Esophagus muscularis mucosa (tissue), 4 donors: ENCODE measurements at regions not wholly inside any gene's neighbourhood (a gene's known extent, or its start where the extent isn't known, plus 50 kb on each side); places are given as distances from the start of the nearest gene placed in this dataset.

Experiments
- DNase-seq: peaks from one replicate; pipeline ENCODE4 v3.0.0-alpha.2; 2017; ENCODE audit errors: extremely low spot score
- H3K27ac ChIP-seq, 4 donors: fragments of 200-600 bp; sonication (generic); replicated peaks in 1 of 4; 1 replicate in 3 of 4; 2 replicates in 1 of 4; pipeline ENCODE4 v1.5.1; 2016 to 2019; ENCODE audit warnings: mild to moderate bottlenecking in 1 of 4
- H3K27me3 ChIP-seq, 4 donors: fragments of 200-600 bp; sonication (generic); one replicate each; pipeline versions ENCODE4 v1.5.1 to v1.6.0; 2016 to 2019
- H3K36me3 ChIP-seq, 4 donors: fragments of 200-600 bp; sonication (generic); one replicate each; pipeline ENCODE4 v1.5.1; 2016 to 2019
- H3K4me1 ChIP-seq, 4 donors: fragments of 200-600 bp; sonication (generic); one replicate each; pipeline ENCODE4 v1.5.1; 2016 to 2019
- H3K4me3 ChIP-seq, 4 donors: fragments of 200-600 bp; sonication (generic); 1 replicate in 2 of 4; 2 replicates in 2 of 4; pipeline ENCODE4 v1.5.1; 2016 to 2019; ENCODE audit warnings: mild to moderate bottlenecking in 4 of 4, moderate library complexity in 1 of 4
- H3K9me3 ChIP-seq, 4 donors: fragments of 200-600 bp; sonication (generic); 1 replicate in 3 of 4; 2 replicates in 1 of 4; pipeline ENCODE4 v1.5.1; 2016 to 2019
- EP300 ChIP-seq: sonication (generic); formaldehyde crosslinking; IDR thresholded peaks from one replicate; pipeline ENCODE4 v1.6.1; 2017; ENCODE audit warnings: antibody characterized with exemption
- POLR2A ChIP-seq: fragments of 450-650 bp; IDR thresholded peaks from one replicate; pipeline ENCODE4 v1.6.1; 2017; ENCODE audit warnings: antibody characterized with exemption, moderate library complexity, mild to moderate bottlenecking, low read depth
- POLR2AphosphoS5 ChIP-seq, 2 donors: sonication (generic); formaldehyde crosslinking; IDR thresholded peaks; one replicate each; pipeline ENCODE4 v1.6.1; 2017; ENCODE audit warnings: antibody characterized with exemption in 2 of 2
- WGBS: methylation state at CpG from one replicate; pipeline ENCODE4 v1.1.5; 2018; 5-methylcytosine and 5-hydroxymethylcytosine counted together
- intact Hi-C: fragments of 100-400 bp; cut with DNase I; formaldehyde crosslinking; loops from one replicate; pipeline ENCODE4 v1.15.1; 2023
- TF ChIP-seq, protein P1 (sequence below), 3 experiments: fragments of 200-600 bp in 2 of 3; fragments of 450-650 bp in 1 of 3; sonication (generic) in 2 of 3; IDR thresholded peaks; one replicate each; pipeline ENCODE4 v1.5.1; 2017 to 2019; ENCODE audit warnings: antibody characterized with exemption in 3 of 3, mild to moderate bottlenecking in 2 of 3, moderate library complexity in 1 of 3

GRCh38 chr4:147123146-147123545 lies 177.5 kb upstream of the TTC29 start:
- Histone ChIP-seq H3K27me3 (no peaks in the 10 kb centered on the region), H3K9me3 (no peaks in the 10 kb centered on the region), H3K27ac (no peak overlapping the region), H3K4me3 (no peak overlapping the region), H3K4me1 (peaks cover 5 to 11% (median 6%) of the 10 kb centered on the region in 4 donors), H3K36me3 (no peaks in the 10 kb centered on the region)
- intact Hi-C loops = no loop called here
- TF ChIP-seq EP300 (no peak), POLR2AphosphoS5 (IDR thresholded peaks at IDR 0.05) (no peak), POLR2A (no peak)
- TF ChIP-seq, protein P1, sequence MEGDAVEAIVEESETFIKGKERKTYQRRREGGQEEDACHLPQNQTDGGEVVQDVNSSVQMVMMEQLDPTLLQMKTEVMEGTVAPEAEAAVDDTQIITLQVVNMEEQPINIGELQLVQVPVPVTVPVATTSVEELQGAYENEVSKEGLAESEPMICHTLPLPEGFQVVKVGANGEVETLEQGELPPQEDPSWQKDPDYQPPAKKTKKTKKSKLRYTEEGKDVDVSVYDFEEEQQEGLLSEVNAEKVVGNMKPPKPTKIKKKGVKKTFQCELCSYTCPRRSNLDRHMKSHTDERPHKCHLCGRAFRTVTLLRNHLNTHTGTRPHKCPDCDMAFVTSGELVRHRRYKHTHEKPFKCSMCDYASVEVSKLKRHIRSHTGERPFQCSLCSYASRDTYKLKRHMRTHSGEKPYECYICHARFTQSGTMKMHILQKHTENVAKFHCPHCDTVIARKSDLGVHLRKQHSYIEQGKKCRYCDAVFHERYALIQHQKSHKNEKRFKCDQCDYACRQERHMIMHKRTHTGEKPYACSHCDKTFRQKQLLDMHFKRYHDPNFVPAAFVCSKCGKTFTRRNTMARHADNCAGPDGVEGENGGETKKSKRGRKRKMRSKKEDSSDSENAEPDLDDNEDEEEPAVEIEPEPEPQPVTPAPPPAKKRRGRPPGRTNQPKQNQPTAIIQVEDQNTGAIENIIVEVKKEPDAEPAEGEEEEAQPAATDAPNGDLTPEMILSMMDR (IDR thresholded peaks at IDR 0.05) = no peak
- no peak for DNase-seq
- 20% methylated on average over 1 of the region's 1 CpG for WGBS

DNA sequence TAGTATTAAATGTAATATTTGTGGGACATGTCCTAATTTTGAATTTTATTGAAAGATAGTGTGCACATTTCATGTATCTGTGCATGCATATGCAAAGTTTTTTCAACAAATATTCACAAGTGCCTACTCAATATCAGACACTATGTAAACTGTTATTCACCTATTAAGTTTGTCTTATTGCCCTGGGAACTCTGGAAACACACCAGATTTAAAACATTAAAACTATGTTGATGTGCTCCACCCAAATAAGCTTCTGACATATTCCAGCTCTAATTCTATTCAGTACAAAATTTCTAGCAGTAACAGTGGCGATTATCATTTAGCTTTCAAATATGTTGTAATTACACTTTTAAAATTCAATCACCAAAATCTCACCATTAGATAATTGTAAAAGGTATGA lies 183.1 kb upstream of the TTC29 start:
- no peak for DNase-seq
- no peaks in the 10 kb centered on the region for H3K27me3 ChIP-seq
- H3K4me1 ChIP-seq = no peaks in the 10 kb centered on the region
- no peak overlapping the region for H3K27ac ChIP-seq
- no peaks in the 10 kb centered on the region for H3K9me3 ChIP-seq
- 84% methylated on average over 1 of the region's 1 CpG for WGBS
- no peak overlapping the region for H3K4me3 ChIP-seq
- TF ChIP-seq EP300 = no peak
- TF ChIP-seq POLR2A = no peak
- TF ChIP-seq, protein P1 (IDR thresholded peaks at IDR 0.05) = no peak
- no peak for TF ChIP-seq POLR2AphosphoS5 (IDR thresholded peaks at IDR 0.05)
- H3K36me3 ChIP-seq = no peaks in the 10 kb centered on the region
- intact Hi-C loops = no loop called here

DNA sequence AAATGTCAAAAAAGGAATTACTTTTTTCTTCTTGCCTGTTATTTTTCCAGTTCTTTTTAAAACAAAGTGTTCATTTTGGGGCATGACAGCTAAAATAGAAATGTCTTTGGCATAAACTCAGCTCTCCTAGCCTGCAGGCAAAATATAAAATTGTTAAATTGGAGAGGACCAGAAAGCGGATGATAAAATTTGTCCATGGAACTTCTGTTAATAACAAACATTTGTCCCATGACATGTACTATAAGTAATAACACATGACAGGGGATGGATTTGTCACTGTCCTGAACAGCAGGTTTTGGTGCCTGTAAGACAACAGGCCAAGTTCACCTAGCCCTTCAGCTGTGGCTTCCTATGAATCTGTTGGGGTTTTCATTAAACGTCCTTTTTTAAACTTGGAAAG lies 184.0 kb upstream of the TTC29 start:
- Histone ChIP-seq H3K9me3 (no peaks in the 10 kb centered on the region), H3K4me3 (no peak overlapping the region), H3K27me3 (no peaks in the 10 kb centered on the region), H3K4me1 (no peaks in the 10 kb centered on the region), H3K36me3 (no peaks in the 10 kb centered on the region), H3K27ac (no peak overlapping the region)
- DNase-seq = no peak
- TF ChIP-seq POLR2AphosphoS5 (IDR thresholded peaks at IDR 0.05) (no peak), POLR2A (no peak), EP300 (no peak)
- TF ChIP-seq, protein P1 (IDR thresholded peaks at IDR 0.05) = no peak
- intact Hi-C loops = no loop called here
- WGBS = 86% methylated on average over 2 of the region's 2 CpGs

DNA sequence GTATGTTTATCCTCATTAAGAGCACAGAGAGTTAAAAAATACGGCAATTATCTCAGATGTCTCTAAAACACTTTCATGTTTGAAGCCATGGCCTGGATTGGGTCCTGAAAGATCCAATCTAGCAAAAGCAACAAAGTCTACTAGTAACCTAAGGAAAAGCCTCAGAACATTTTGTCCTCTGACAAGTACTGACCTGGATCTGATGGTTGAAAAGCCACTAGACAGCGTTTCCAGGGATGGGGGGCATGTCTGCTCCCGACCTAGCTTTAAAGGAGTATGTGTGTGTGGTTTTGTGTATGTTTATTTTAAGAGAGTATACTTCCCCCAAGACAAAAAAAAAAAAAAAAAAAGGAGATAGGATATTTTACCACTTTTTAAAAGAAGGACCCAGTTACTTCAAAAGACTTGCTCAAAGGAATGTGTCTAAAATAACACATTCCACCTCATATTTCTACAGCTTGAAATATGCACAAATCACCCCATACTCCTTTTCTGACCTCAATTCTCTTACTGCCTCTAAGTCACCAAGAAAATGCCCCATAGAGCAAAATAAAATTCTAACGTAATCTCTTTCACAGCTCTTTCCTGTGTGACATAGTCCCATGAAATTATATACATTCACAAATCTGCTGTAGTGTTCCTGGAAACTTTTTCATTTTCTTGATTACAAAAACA lies 189.0 kb upstream of the TTC29 start:
- DNase-seq = no peak
- WGBS = 65% methylated on average over 4 of the region's 4 CpGs
- H3K9me3 ChIP-seq = no peaks in the 10 kb centered on the region
- no peak overlapping the region for H3K27ac ChIP-seq
- H3K27me3 ChIP-seq = no peaks in the 10 kb centered on the region
- intact Hi-C loops = no loop called here
- no peaks in the 10 kb centered on the region for H3K4me1 ChIP-seq
- TF ChIP-seq POLR2A (no peak), POLR2AphosphoS5 (IDR thresholded peaks at IDR 0.05) (no peak), EP300 (no peak)
- TF ChIP-seq, protein P1 (IDR thresholded peaks at IDR 0.05) = no peak
- no peak overlapping the region for H3K4me3 ChIP-seq
- H3K36me3 ChIP-seq = no peaks in the 10 kb centered on the region

DNA sequence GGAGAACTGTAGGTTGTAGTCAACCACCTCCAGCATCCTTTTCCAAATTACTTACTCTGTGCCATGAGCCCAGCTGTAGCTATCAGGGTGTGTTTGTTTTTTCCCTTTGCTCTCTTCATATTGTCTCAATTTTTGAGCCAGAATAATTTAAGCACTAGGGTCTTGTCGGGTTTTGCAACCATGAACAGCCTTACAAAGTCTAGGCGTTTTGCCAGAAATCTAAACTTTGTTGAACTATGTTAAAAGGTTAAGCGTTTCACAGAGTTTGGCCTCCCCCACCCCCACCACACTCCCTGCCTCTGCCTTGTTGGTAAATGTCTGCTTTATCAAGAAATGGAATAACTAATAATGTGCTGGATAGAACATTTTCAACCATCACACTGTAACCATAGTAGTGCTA lies 190.6 kb upstream of the TTC29 start:
- H3K4me3 ChIP-seq = no peak overlapping the region
- DNase-seq = no peak
- no peak overlapping the region for H3K27ac ChIP-seq
- no peaks in the 10 kb centered on the region for H3K27me3 ChIP-seq
- WGBS = 18% methylated on average over 3 of the region's 3 CpGs
- H3K9me3 ChIP-seq = no peaks in the 10 kb centered on the region
- TF ChIP-seq POLR2A = no peak
- TF ChIP-seq POLR2AphosphoS5 (IDR thresholded peaks at IDR 0.05) = no peak
- TF ChIP-seq EP300 = no peak
- TF ChIP-seq, protein P1 (IDR thresholded peaks at IDR 0.05) = no peak
- intact Hi-C loops = no loop called here
- no peaks in the 10 kb centered on the region for H3K4me1 ChIP-seq
- no peaks in the 10 kb centered on the region for H3K36me3 ChIP-seq
